ENCODE measurements at regions not wholly inside any gene's neighbourhood (a gene's known extent, or its start where the extent isn't known, plus 50 kb on each side); places are given as distances from the start of the nearest gene placed in this dataset.

- intact Hi-C loops (cut with DNase I) = no loop called here
- ATAC-seq (no peak), DNase-seq (no peak)
Observed at GRCh38 chr14:66163023-66163422, 323.1 kb upstream of the CCDC196 start.

DNA sequence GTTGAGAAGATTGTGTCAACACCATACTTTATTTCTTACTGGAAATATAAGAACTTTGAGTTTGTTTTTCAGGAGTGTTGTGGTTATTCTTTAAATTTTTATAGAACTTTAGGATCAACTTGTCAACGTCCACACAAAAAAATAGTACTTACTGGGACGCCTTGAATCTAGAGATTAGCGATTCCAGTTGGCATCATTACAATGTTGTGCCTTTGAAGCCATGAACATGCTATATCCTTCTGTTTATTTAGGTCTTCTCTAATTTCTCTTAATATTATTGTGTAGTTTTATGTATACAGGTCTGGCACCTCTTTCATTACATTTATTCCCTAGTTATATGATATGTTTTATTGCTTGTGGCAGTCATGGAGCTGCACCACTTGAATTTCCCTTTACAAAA, 320.8 kb upstream of the CCDC196 start:
- no peak for DNase-seq
- intact Hi-C loops (cut with DNase I) = no loop called here
- no peak for ATAC-seq

DNA sequence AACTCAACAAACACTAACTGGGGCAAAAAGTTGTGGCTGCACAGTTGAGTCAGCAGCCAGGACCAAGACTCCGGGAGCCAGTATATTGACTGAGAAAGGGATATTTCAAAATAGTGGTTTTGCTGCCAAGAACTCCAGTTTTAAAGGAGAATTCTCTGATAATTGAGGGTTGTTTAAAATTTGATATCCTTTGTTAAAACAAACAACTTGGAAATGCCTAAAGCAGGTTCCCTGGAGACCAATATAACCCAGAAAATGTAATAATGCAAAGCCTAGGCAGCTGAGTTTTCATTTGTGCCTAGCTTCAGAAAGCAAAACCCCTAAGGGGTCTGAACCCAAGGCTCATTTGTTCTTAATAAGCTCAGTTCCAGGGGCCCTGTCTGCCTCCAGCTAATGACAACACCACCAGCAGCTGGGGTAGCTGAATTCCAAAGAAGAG, 311.7 kb upstream of the CCDC196 start:
- peak; percentile 66 to 78 for ATAC-seq
- DNase-seq = no peak
- intact Hi-C loops (cut with DNase I) = no loop called here

DNA sequence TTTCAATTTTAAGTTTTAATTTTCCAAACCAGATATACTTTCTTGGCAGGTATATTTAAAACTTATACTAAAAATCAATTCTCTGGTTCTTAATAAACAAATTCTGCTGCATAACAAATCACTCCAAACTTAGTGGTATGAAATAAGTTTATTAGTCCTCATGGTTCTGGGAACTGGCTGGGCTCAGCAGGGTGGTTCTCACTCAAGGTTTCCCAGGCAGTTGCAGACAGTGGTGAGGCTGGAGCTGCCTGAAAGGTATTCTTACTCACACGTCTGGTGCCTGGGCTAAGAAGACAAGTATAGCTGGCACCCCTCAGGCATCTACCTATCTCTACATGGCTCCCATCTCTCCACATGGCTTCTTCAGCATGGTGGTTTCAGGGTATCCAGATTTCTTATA, 308.2 kb upstream of the CCDC196 start:
- no peak for ATAC-seq
- no peak for DNase-seq
- intact Hi-C loops (cut with DNase I) = no loop called here

- ATAC-seq (no peak), DNase-seq (no peak)
- intact Hi-C loops (cut with DNase I) = no loop called here
Observed at GRCh38 chr14:66196670-66197069, 289.5 kb upstream of the CCDC196 start.

DNA sequence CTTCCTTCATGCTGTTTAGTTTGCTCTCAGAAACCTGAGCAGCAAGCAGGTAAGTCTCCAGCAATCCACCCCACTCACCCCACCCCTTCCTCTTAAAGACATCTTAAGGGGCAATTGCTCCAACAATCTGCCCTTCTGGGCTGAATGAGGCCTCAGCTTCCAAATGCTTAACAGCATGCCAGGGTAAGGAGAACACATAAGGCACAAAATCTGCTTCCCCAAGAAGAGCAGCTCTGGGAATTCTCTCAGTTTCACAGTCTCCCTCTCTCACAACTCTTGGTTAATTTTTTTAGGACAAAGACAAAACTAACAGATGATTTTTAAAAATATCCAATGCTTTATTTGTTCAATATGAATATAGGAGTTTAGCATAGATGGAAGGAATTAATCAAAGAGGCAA, 288.9 kb upstream of the CCDC196 start:
- no peak for DNase-seq
- no peak for ATAC-seq
- intact Hi-C loops (cut with DNase I) = no loop called here

GRCh38 chr14:66206554-66206953, 279.6 kb upstream of the CCDC196 start:
- intact Hi-C loops (cut with DNase I) = no loop called here
- ATAC-seq (no peak), DNase-seq (no peak)

GRCh38 chr14:66216763-66217162, 269.4 kb upstream of the CCDC196 start:
- DNase-seq (no peak), ATAC-seq (no peak)
- intact Hi-C loops (cut with DNase I) = no loop called here

DNA sequence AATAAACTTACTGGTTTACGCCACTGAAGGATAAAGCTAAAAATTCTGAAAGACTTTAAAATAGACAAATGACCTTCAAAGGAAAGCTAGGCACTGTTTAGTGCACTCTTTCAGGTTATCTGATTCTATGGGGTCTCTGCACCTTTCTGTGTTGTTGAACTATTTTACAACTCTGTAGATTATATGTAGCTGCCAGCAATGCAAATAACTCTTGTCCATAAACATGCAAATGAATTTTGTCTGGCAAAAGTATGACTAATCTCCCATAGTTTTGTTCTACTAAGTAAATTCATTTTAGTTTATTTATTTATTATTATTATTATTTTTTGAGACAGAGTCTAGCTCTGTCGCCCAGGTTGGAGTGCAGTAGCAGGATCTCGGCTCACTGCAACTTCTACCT, 266.3 kb upstream of the CCDC196 start:
- DNase-seq = no peak
- no peak for ATAC-seq
- intact Hi-C loops (cut with DNase I) = no loop called here

- intact Hi-C loops (cut with DNase I) = no loop called here
- DNase-seq = no peak
- ATAC-seq = no peak
Observed at GRCh38 chr14:66224492-66225178, 261.5 kb upstream of the CCDC196 start.

GRCh38 chr14:66225337-66225736, 260.8 kb upstream of the CCDC196 start:
- no peak for DNase-seq
- ATAC-seq = no peak
- intact Hi-C loops (cut with DNase I) = no loop called here

GRCh38 chr14:66228267-66228970, 257.8 kb upstream of the CCDC196 start:
- no peak for DNase-seq
- intact Hi-C loops (cut with DNase I) = no loop called here
- no peak for ATAC-seq

DNA sequence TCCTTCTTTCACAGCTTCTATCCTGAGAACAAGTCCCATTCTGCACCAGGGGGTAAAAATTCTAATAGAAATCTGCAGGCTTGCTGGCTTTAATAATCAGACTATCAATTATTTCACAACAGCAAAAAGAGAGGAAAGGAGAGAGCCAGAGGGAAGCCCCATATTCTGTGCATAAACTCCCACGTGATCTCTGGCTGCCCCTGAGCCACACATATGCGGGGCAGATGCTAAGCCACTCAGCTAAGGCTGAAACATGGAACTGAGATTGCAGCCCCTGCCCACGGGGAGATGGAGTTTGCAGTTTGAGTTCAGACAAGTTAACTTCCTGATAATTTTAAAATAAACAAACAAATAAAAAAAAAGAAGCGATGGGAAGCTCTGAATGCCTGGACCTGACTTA, 254.4 kb upstream of the CCDC196 start:
- ATAC-seq = no peak
- intact Hi-C loops (cut with DNase I) = no loop called here
- DNase-seq = no peak

- ATAC-seq (no peak), DNase-seq (no peak)
- intact Hi-C loops (cut with DNase I) = no loop called here
Observed at GRCh38 chr14:66233591-66233990, 252.6 kb upstream of the CCDC196 start.

- no peak for DNase-seq
- ATAC-seq = no peak
- intact Hi-C loops (cut with DNase I) = no loop called here
Observed at GRCh38 chr14:66234411-66234810, 251.8 kb upstream of the CCDC196 start.

DNA sequence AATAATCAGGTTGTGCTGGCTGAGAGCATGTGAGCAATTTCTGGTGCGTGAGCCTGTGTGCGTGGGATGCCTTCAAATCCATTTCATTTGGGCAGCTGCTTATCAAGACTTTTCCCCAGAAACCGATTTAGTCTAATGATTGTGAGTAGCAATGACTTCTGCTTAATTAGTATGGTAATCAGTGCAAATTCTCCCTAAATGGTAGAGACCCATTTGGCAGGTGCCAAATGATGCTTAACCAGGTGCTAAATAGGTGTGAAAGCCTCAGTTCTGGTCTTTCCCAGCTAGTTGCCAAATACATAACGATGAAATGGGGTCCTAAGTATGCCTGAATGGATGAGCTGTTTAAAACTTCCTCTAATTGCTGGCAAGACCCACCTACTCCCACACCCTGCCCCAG, 248.4 kb upstream of the CCDC196 start:
- ATAC-seq (no peak), DNase-seq (no peak)
- intact Hi-C loops (cut with DNase I) = no loop called here

DNA sequence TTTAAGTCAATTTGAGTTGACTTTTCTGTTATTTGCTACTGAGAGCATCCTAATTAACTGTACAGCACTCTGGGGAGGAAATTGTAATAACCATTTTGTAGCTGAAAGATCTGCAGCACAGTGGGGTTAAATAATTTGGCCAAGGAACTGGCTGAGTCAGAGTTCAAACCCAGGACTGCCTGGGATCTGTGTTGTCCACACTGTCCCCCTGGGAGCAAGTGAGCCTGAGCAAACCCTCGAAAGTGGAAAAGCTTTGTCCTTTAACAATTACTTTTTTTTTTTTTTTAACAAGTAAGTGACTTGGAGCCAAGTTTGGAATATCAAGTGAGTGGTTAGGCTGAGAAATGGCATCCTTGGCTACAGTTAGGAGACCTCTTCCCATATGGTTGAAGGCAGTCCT, 247.2 kb upstream of the CCDC196 start:
- ATAC-seq (no peak), DNase-seq (no peak)
- intact Hi-C loops (cut with DNase I) = no loop called here

- ATAC-seq = no peak
- no peak for DNase-seq
- intact Hi-C loops (cut with DNase I) = no loop called here
Observed at GRCh38 chr14:66239589-66239988, 246.6 kb upstream of the CCDC196 start.

DNA sequence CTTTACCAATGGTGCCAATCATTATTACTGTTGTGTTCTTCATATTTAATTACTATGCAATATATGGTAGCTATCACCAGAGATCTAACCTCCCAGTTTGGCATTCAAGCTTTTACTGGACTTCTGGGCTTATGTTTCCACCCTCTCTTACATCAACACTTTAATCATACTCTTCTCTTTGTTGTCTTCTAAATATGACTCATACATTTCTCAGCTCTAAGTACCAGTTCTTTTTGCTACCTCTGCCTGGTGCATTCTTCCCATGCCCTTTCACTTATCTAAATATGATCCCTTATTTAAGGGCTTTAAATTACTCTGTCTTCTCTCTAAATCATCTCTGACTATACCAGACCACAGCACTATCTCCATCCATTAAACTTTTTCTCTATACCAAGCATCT, 246.1 kb upstream of the CCDC196 start:
- DNase-seq (no peak), ATAC-seq (no peak)
- intact Hi-C loops (cut with DNase I) = no loop called here

DNA sequence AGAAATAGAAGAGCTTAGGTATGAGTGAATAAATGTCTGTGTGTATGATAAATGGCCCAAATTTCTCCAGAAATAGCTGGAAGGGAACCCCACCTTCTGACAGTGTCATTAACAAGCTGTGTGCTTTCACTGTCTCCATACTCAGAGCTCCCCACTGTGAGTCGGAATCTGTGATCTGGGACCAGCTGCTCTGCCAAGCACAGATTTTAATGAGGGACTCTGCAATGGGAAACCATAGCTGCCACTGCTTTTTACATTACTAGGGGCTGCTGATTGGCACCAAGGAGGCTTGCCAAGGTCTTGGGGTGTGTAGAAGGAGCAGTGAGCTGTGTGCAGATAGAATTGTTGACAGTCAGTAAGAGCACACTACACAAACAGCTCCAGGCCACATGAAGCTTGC, 244.2 kb upstream of the CCDC196 start:
- intact Hi-C loops (cut with DNase I) = no loop called here
- no peak for ATAC-seq
- no peak for DNase-seq

DNA sequence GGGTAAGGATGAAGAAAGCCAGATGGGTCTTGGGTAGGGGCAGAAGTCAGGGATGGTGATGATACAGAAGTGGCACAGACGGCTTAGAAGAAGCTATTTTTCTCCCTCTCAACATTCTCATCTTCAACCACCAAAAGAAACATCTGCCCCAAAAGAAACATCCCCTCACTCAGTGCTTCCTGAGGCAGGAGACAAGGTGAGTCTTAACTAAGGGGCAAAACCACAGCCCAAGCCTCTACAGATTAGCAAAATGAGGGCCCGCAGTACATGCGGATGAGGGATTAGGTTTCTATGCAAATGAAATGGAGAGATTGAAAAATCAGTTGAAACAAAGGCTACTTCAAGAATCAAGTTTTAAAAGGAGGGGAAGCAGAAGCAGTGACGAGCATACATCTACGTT, 241.3 kb upstream of the CCDC196 start:
- intact Hi-C loops (cut with DNase I) = no loop called here
- ATAC-seq = no peak
- no peak for DNase-seq

Measured in left cardiac atrium (tissue), 4 donors.